ENCODE measurements at regions not wholly inside any gene's neighbourhood (a gene's known extent, or its start where the extent isn't known, plus 50 kb on each side); places are given as distances from the start of the nearest gene placed in this dataset.

GRCh38 chr13:65937251-65937650 lies 1292.9 kb downstream of the PCDH9 start:
- Histone ChIP-seq H3K9ac (ENCODE audit: low read length) (no peak overlapping the region), H2AFZ (ENCODE audit: insufficient read depth, low read length, poor library complexity) (no peak overlapping the region), H3K79me2 (ENCODE audit: control insufficient read depth, insufficient read depth, low read length, poor library complexity) (no peaks in the 10 kb centered on the region), H3K18ac (ENCODE audit: low read length) (no peak overlapping the region), H4K8ac (ENCODE audit: low read depth, low read length) (no peak overlapping the region), H2BK12ac (ENCODE audit: low read length) (no peak overlapping the region), H3K4me2 (ENCODE audit: low read length) (no peak overlapping the region), H4K91ac (ENCODE audit: low read depth, low read length) (no peak overlapping the region), H3K27me3 (ENCODE audit: insufficient read depth, low read length) (no peaks in the 10 kb centered on the region), H3K4ac (ENCODE audit: low read depth, low read length) (no peak overlapping the region), H3K4me1 (ENCODE audit: control insufficient read depth in 1 of 2, insufficient read depth in 2 of 2, low read length in 2 of 2) (no peaks in the 10 kb centered on the region), H3K23ac (ENCODE audit: low read length) (no peak overlapping the region), H3K4me3 (ENCODE audit: low read depth, low read length) (no peak overlapping the region), H3K27ac (ENCODE audit: low read depth, low read length) (no peak overlapping the region), H3K79me1 (ENCODE audit: low read length) (no peaks in the 10 kb centered on the region), H3K36me3 (ENCODE audit: control insufficient read depth in 1 of 2, insufficient read depth in 2 of 2, low read length in 2 of 2) (no peaks in the 10 kb centered on the region), H2BK120ac (ENCODE audit: insufficient read depth, low read length, poor library complexity) (no peak overlapping the region), H3K9me3 (ENCODE audit: insufficient read depth, low read depth, low read length) (no peaks in the 10 kb centered on the region), H4K12ac (ENCODE audit: low read depth, low read length) (no peak overlapping the region), H3K14ac (ENCODE audit: low read length) (no peak overlapping the region), H2BK5ac (ENCODE audit: low read depth, low read length, poor library complexity) (no peak overlapping the region), H2AK5ac (ENCODE audit: low read length) (no peak overlapping the region)
- WGBS (ENCODE audit: extremely low coverage, insufficient coverage, insufficient read length) = no CpG with 5 or more reads among the region's 2 CpGs
- DNase-seq = no peak

- no peak overlapping the region for H3K4ac ChIP-seq (ENCODE audit: low read depth, low read length)
- H4K8ac ChIP-seq (ENCODE audit: low read depth, low read length) = no peak overlapping the region
- H3K4me1 ChIP-seq (ENCODE audit: control insufficient read depth in 1 of 2, insufficient read depth in 2 of 2, low read length in 2 of 2) = no peaks in the 10 kb centered on the region
- H3K9me3 ChIP-seq (ENCODE audit: insufficient read depth, low read depth, low read length) = no peaks in the 10 kb centered on the region
- H2AFZ ChIP-seq (ENCODE audit: insufficient read depth, low read length, poor library complexity) = no peak overlapping the region
- H2AK5ac ChIP-seq (ENCODE audit: low read length) = no peak overlapping the region
- no peak overlapping the region for H3K23ac ChIP-seq (ENCODE audit: low read length)
- H3K4me3 ChIP-seq (ENCODE audit: low read depth, low read length) = no peak overlapping the region
- no peak overlapping the region for H2BK120ac ChIP-seq (ENCODE audit: insufficient read depth, low read length, poor library complexity)
- DNase-seq = no peak
- no peaks in the 10 kb centered on the region for H3K79me2 ChIP-seq (ENCODE audit: control insufficient read depth, insufficient read depth, low read length, poor library complexity)
- H4K12ac ChIP-seq (ENCODE audit: low read depth, low read length) = no peak overlapping the region
- no peak overlapping the region for H3K27ac ChIP-seq (ENCODE audit: low read depth, low read length)
- no peaks in the 10 kb centered on the region for H3K36me3 ChIP-seq (ENCODE audit: control insufficient read depth in 1 of 2, insufficient read depth in 2 of 2, low read length in 2 of 2)
- no peaks in the 10 kb centered on the region for H3K27me3 ChIP-seq (ENCODE audit: insufficient read depth, low read length)
- H2BK12ac ChIP-seq (ENCODE audit: low read length) = no peak overlapping the region
- no peak overlapping the region for H3K4me2 ChIP-seq (ENCODE audit: low read length)
- no peak overlapping the region for H2BK5ac ChIP-seq (ENCODE audit: low read depth, low read length, poor library complexity)
- no peak overlapping the region for H3K18ac ChIP-seq (ENCODE audit: low read length)
- no peak overlapping the region for H3K14ac ChIP-seq (ENCODE audit: low read length)
- H4K91ac ChIP-seq (ENCODE audit: low read depth, low read length) = no peak overlapping the region
- no peaks in the 10 kb centered on the region for H3K79me1 ChIP-seq (ENCODE audit: low read length)
- WGBS (ENCODE audit: extremely low coverage, insufficient coverage, insufficient read length) = no CpG with 5 or more reads among the region's 2 CpGs
- H3K9ac ChIP-seq (ENCODE audit: low read length) = no peak overlapping the region
Observed at GRCh38 chr13:65936249-65936648, 1293.9 kb downstream of the PCDH9 start.

GRCh38 chr13:65932587-65933239 lies 1297.4 kb downstream of the PCDH9 start:
- Histone ChIP-seq H3K9ac (ENCODE audit: low read length) (no peak overlapping the region), H2BK120ac (ENCODE audit: insufficient read depth, low read length, poor library complexity) (no peak overlapping the region), H3K4me3 (ENCODE audit: low read depth, low read length) (no peak overlapping the region), H3K23ac (ENCODE audit: low read length) (no peak overlapping the region), H4K91ac (ENCODE audit: low read depth, low read length) (no peak overlapping the region), H3K14ac (ENCODE audit: low read length) (no peak overlapping the region), H2BK12ac (ENCODE audit: low read length) (no peak overlapping the region), H3K4ac (ENCODE audit: low read depth, low read length) (no peak overlapping the region), H3K79me2 (ENCODE audit: control insufficient read depth, insufficient read depth, low read length, poor library complexity) (no peaks in the 10 kb centered on the region), H3K9me3 (ENCODE audit: insufficient read depth, low read depth, low read length) (no peaks in the 10 kb centered on the region), H4K8ac (ENCODE audit: low read depth, low read length) (no peak overlapping the region), H3K4me1 (ENCODE audit: control insufficient read depth in 1 of 2, insufficient read depth in 2 of 2, low read length in 2 of 2) (no peaks in the 10 kb centered on the region), H3K27ac (ENCODE audit: low read depth, low read length) (no peak overlapping the region), H3K18ac (ENCODE audit: low read length) (no peak overlapping the region), H2AK5ac (ENCODE audit: low read length) (no peak overlapping the region), H4K12ac (ENCODE audit: low read depth, low read length) (no peak overlapping the region), H2BK5ac (ENCODE audit: low read depth, low read length, poor library complexity) (no peak overlapping the region), H3K36me3 (ENCODE audit: control insufficient read depth in 1 of 2, insufficient read depth in 2 of 2, low read length in 2 of 2) (no peaks in the 10 kb centered on the region), H3K79me1 (ENCODE audit: low read length) (no peaks in the 10 kb centered on the region), H2AFZ (ENCODE audit: insufficient read depth, low read length, poor library complexity) (no peak overlapping the region), H3K27me3 (ENCODE audit: insufficient read depth, low read length) (no peaks in the 10 kb centered on the region), H3K4me2 (ENCODE audit: low read length) (no peak overlapping the region)
- no CpG with 5 or more reads among the region's 4 CpGs for WGBS (ENCODE audit: extremely low coverage, insufficient coverage, insufficient read length)
- DNase-seq = peak in 1 of 2 donors; percentile 22

GRCh38 chr13:65932013-65932412 lies 1298.1 kb downstream of the PCDH9 start:
- H3K79me1 ChIP-seq (ENCODE audit: low read length) = no peaks in the 10 kb centered on the region
- H2BK120ac ChIP-seq (ENCODE audit: insufficient read depth, low read length, poor library complexity) = no peak overlapping the region
- no peaks in the 10 kb centered on the region for H3K27me3 ChIP-seq (ENCODE audit: insufficient read depth, low read length)
- no peak overlapping the region for H2AK5ac ChIP-seq (ENCODE audit: low read length)
- no peak overlapping the region for H3K4me3 ChIP-seq (ENCODE audit: low read depth, low read length)
- no peak overlapping the region for H4K12ac ChIP-seq (ENCODE audit: low read depth, low read length)
- H4K8ac ChIP-seq (ENCODE audit: low read depth, low read length) = no peak overlapping the region
- no peaks in the 10 kb centered on the region for H3K9me3 ChIP-seq (ENCODE audit: insufficient read depth, low read depth, low read length)
- H3K27ac ChIP-seq (ENCODE audit: low read depth, low read length) = no peak overlapping the region
- WGBS (ENCODE audit: extremely low coverage, insufficient coverage, insufficient read length) = no CpG with 5 or more reads among the region's 2 CpGs
- no peak overlapping the region for H2AFZ ChIP-seq (ENCODE audit: insufficient read depth, low read length, poor library complexity)
- DNase-seq = no peak
- H3K14ac ChIP-seq (ENCODE audit: low read length) = no peak overlapping the region
- H2BK5ac ChIP-seq (ENCODE audit: low read depth, low read length, poor library complexity) = no peak overlapping the region
- H3K18ac ChIP-seq (ENCODE audit: low read length) = no peak overlapping the region
- H3K4ac ChIP-seq (ENCODE audit: low read depth, low read length) = no peak overlapping the region
- no peak overlapping the region for H3K4me2 ChIP-seq (ENCODE audit: low read length)
- H3K4me1 ChIP-seq (ENCODE audit: control insufficient read depth in 1 of 2, insufficient read depth in 2 of 2, low read length in 2 of 2) = no peaks in the 10 kb centered on the region
- H3K79me2 ChIP-seq (ENCODE audit: control insufficient read depth, insufficient read depth, low read length, poor library complexity) = no peaks in the 10 kb centered on the region
- H3K9ac ChIP-seq (ENCODE audit: low read length) = no peak overlapping the region
- no peak overlapping the region for H3K23ac ChIP-seq (ENCODE audit: low read length)
- no peak overlapping the region for H2BK12ac ChIP-seq (ENCODE audit: low read length)
- no peaks in the 10 kb centered on the region for H3K36me3 ChIP-seq (ENCODE audit: control insufficient read depth in 1 of 2, insufficient read depth in 2 of 2, low read length in 2 of 2)
- H4K91ac ChIP-seq (ENCODE audit: low read depth, low read length) = no peak overlapping the region
